K562 (cell line): ENCODE measurements at regions not wholly inside any gene's neighbourhood (a gene's known extent, or its start where the extent isn't known, plus 50 kb on each side); places are given as distances from the start of the nearest gene placed in this dataset.

Experiments used
- CC2D1A ChIP-seq: fragments of 450-650 bp; IDR thresholded peaks from 2 replicates; pipeline ENCODE4 v1.6.1; 2017; ENCODE audit warnings: mild to moderate bottlenecking
- CHD1 ChIP-seq: fragments of 200-600 bp; sonication (generic); IDR thresholded peaks from one replicate; pipeline ENCODE4 v1.6.1; 2012; ENCODE audit warnings: mild to moderate bottlenecking, moderate library complexity, low read length, inconsistent platforms
- ETV5 ChIP-seq: sonication (generic); formaldehyde crosslinking; IDR thresholded peaks from 2 replicates; pipeline ENCODE4 v1.4.0; 2020; ENCODE audit warnings: low read depth, mild to moderate bottlenecking, missing genetic modification reagents
- IFI16 ChIP-seq: fragments of 250-450 bp; sonication (Bioruptor Pico); IDR thresholded peaks from 2 replicates; pipeline ENCODE4 v2.1.2; 2022; ENCODE audit warnings: mild to moderate bottlenecking, inconsistent platforms
- MAFF ChIP-seq: IDR thresholded peaks from 2 replicates; pipeline ENCODE4 v1.6.1; 2012; ENCODE audit warnings: low read length, improper control_type of control experiment
- MTF1 ChIP-seq: fragments of 250-450 bp; sonication (Bioruptor Pico); IDR thresholded peaks from 2 replicates; pipeline ENCODE4 v1.9.0; 2021; ENCODE audit warnings: moderate library complexity, mild to moderate bottlenecking, inconsistent platforms, borderline replicate concordance
- NFE2L1 ChIP-seq: fragments of 450-650 bp; IDR thresholded peaks from 2 replicates; pipeline ENCODE4 v1.6.1; 2016; ENCODE audit warnings: missing genetic modification characterization, low read depth, mild to moderate bottlenecking, missing compliant biosample characterization, moderate library complexity, borderline replicate concordance
- RAD51 ChIP-seq: fragments of 450-650 bp; IDR thresholded peaks from 2 replicates; pipeline ENCODE4 v1.7.1; 2016; ENCODE audit warnings: low read depth, mild to moderate bottlenecking, borderline replicate concordance
- TF ChIP-seq, protein P1 (sequence below): fragments of 250-450 bp; sonication (Bioruptor Pico); IDR thresholded peaks from 2 replicates; pipeline ENCODE4 v1.4.0; 2020; ENCODE audit warnings: mild to moderate bottlenecking, moderate library complexity, borderline replicate concordance
- TF ChIP-seq, protein P2 (sequence below), 2 experiments: fragments of 450-650 bp; IDR thresholded peaks; 2 replicates each; pipeline ENCODE4 v1.6.1; 2016; ENCODE audit warnings: mild to moderate bottlenecking in 2 of 2, borderline replicate concordance in 1 of 2, low read depth in 1 of 2, moderate library complexity in 1 of 2
- TF ChIP-seq, protein P3 (sequence below): sonication (generic); formaldehyde crosslinking; IDR thresholded peaks from 2 replicates; pipeline ENCODE4 v1.8.1; 2022; ENCODE audit warnings: missing genetic modification reagents

DNA sequence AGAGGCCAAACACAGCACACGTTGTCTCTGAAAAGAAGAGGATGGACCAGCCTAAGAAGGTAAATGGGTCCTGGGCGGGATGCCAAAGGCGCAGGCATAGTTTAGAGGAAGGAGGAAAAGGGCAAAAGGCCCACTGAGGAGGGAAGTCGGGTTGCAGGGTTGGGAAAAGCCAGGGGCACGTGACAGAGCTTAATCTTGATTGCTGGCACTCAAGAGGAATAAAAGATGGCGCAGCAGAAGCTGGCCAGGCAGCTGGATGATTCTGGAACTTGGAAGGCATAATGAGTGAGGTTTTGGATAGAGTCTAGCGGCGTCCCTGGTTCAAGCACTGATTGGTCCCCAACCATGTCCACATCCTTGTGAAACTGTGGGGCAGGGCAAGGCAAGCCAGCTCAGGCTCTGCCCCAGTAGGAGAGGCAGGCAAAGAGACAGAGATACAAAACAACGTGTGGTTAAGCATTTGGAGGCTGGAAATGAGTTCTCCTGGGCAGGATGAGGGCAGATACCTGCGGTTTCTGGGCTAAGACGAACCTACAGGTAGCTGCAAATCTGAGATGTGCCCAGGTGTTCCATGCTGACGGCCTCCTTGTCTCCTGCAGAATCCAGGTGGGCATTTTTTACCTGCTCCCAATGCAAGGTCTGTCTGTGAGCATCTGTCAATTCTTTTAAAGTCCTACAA lies 52.7 kb upstream of the CIBAR2 start (continued):
- TF ChIP-seq, protein P1, sequence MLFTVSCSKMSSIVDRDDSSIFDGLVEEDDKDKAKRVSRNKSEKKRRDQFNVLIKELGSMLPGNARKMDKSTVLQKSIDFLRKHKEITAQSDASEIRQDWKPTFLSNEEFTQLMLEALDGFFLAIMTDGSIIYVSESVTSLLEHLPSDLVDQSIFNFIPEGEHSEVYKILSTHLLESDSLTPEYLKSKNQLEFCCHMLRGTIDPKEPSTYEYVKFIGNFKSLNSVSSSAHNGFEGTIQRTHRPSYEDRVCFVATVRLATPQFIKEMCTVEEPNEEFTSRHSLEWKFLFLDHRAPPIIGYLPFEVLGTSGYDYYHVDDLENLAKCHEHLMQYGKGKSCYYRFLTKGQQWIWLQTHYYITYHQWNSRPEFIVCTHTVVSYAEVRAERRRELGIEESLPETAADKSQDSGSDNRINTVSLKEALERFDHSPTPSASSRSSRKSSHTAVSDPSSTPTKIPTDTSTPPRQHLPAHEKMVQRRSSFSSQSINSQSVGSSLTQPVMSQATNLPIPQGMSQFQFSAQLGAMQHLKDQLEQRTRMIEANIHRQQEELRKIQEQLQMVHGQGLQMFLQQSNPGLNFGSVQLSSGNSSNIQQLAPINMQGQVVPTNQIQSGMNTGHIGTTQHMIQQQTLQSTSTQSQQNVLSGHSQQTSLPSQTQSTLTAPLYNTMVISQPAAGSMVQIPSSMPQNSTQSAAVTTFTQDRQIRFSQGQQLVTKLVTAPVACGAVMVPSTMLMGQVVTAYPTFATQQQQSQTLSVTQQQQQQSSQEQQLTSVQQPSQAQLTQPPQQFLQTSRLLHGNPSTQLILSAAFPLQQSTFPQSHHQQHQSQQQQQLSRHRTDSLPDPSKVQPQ (CRISPR knock-in tag), result no peak
- TF ChIP-seq MAFF (no peak), IFI16 (CRISPR knock-in tag) (no peak), NFE2L1 (tag) (no peak), CC2D1A (no peak), RAD51 (peak; percentile 62; the same call in 1 of the 2 replicates), CHD1 (no peak), ETV5 (CRISPR knock-in tag) (no peak), MTF1 (no peak)
- TF ChIP-seq, protein P2, sequence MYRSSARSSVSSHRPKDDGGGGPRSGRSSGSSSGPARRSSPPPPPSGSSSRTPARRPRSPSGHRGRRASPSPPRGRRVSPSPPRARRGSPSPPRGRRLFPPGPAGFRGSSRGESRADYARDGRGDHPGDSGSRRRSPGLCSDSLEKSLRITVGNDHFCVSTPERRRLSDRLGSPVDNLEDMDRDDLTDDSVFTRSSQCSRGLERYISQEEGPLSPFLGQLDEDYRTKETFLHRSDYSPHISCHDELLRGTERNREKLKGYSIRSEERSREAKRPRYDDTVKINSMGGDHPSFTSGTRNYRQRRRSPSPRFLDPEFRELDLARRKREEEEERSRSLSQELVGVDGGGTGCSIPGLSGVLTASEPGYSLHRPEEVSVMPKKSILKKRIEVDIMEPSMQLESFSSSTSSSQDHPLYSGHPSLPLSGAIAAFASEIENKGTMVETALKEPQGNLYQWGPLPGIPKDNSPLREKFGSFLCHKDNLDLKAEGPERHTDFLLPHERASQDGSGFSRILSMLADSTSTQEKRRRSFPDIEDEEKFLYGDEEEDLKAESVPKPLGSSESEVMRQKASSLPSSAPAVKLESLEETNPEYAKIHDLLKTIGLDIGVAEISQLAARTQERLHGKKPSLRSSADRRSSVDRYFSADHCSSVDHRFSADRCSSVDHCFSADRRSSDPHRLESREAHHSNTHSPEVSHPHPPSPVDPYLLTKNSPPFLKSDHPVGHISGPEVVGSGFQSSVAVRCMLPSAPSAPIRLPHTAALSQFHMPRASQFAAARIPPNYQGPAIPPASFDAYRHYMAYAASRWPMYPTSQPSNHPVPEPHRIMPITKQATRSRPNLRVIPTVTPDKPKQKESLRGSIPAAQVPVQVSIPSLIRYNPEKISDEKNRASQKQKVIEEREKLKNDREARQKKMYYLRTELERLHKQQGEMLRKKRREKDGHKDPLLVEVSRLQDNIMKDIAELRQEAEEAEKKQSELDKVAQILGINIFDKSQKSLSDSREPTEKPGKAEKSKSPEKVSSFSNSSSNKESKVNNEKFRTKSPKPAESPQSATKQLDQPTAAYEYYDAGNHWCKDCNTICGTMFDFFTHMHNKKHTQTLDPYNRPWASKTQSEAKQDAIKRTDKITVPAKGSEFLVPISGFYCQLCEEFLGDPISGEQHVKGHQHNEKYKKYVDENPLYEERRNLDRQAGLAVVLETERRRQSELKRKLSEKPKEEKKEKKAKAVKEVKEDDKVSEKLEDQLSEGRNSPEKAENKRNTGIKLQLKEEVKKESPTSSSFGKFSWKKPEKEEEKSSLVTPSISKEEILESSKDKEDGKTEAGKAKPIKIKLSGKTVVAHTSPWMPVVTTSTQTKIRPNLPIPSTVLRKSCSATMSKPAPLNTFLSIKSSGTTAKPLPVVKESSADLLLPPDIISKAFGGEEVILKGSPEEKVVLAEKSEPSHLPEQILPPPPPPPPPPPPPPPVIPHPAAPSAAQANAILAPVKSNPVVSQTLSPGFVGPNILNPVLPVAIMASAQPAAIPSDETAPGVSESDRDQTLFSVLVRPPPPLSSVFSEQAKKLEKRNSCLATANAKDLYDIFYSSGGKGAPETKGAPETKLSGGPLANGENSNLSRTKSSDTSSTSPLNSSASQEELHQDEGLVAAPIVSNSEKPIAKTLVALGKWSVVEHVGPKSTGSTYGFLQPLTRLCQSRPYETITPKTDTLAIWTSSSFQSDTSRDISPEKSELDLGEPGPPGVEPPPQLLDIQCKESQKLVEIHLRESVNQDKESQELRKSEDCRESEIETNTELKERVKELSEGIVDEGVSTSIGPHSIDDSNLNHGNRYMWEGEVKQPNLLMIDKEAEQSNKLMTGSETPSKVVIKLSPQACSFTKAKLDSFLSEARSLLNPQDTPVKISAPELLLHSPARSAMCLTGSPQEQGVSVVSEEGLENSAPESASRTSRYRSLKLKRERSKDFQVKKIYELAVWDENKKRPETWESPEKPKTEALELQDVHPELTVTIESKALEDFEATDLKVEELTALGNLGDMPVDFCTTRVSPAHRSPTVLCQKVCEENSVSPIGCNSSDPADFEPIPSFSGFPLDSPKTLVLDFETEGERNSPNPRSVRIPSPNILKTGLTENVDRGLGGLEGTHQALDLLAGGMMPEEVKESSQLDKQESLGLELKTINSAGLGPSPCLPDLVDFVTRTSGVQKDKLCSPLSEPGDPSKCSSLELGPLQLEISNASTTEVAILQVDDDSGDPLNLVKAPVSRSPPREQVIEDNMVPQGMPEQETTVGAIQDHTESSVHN (IDR thresholded peaks at IDR 0.05; ENCODE audit: borderline replicate concordance in 1 of 2, low read depth in 1 of 2), result no peak
- TF ChIP-seq, protein P3, sequence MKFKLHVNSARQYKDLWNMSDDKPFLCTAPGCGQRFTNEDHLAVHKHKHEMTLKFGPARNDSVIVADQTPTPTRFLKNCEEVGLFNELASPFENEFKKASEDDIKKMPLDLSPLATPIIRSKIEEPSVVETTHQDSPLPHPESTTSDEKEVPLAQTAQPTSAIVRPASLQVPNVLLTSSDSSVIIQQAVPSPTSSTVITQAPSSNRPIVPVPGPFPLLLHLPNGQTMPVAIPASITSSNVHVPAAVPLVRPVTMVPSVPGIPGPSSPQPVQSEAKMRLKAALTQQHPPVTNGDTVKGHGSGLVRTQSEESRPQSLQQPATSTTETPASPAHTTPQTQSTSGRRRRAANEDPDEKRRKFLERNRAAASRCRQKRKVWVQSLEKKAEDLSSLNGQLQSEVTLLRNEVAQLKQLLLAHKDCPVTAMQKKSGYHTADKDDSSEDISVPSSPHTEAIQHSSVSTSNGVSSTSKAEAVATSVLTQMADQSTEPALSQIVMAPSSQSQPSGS (CRISPR knock-in tag), result no peak
